H1 (cell line): ENCODE measurements at regions not wholly inside any gene's neighbourhood (a gene's known extent, or its start where the extent isn't known, plus 50 kb on each side); places are given as distances from the start of the nearest gene placed in this dataset.

Experiments used
- ASH2L ChIP-seq: fragments of 200-600, 300-600 bp; sonication (generic); IDR thresholded peaks from one replicate; pipeline ENCODE4 v1.7.1; 2017; ENCODE audit warnings: low read length
- CHD7 ChIP-seq: fragments of 300-600 bp; sonication (generic); IDR thresholded peaks from 2 replicates; pipeline ENCODE4 v1.7.1; 2012; ENCODE audit warnings: low read length, moderate library complexity, mild to moderate bottlenecking, inconsistent platforms; ENCODE audit not compliant: insufficient replicate concordance
- CREB1 ChIP-seq: IDR thresholded peaks from 2 replicates; pipeline ENCODE4 v1.6.1; 2012; ENCODE audit warnings: inconsistent platforms
- EZH2 ChIP-seq: fragments of 200-600 bp; sonication (generic); IDR thresholded peaks from 2 replicates; pipeline ENCODE4 v1.7.1; 2012; ENCODE audit warnings: low read depth, mild to moderate bottlenecking, moderate library complexity, low read length, inconsistent platforms; ENCODE audit not compliant: severe bottlenecking
- HDAC2 ChIP-seq, 2 experiments: fragments of 300-600 bp in 1 of 2; sonication (generic) in 1 of 2; IDR thresholded peaks; 2 replicates each; pipeline ENCODE4 v1.6.1; 2011 to 2012; ENCODE audit warnings: low read depth in 2 of 2, low read length in 2 of 2, mild to moderate bottlenecking in 2 of 2, moderate library complexity in 2 of 2, borderline replicate concordance in 1 of 2, inconsistent platforms in 1 of 2
- HDAC6 ChIP-seq: IDR thresholded peaks from one replicate; pipeline ENCODE4 v1.7.1; 2012; ENCODE audit warnings: low read depth, mild to moderate bottlenecking, inconsistent platforms, low read length, moderate library complexity
- NRF1 ChIP-seq: IDR thresholded peaks from 2 replicates; pipeline ENCODE4 v1.6.1; 2011; ENCODE audit warnings: mild to moderate bottlenecking, low read depth, low read length, improper control_type of control experiment
- RAD21 ChIP-seq, 2 experiments: IDR thresholded peaks in 1 of 2; conservative IDR thresholded peaks in 1 of 2; 2 replicates each; pipeline ENCODE4 v1.6.1; 2011; ENCODE audit warnings: low read depth in 2 of 2, low read length in 2 of 2, improper control_type of control experiment in 1 of 2, inconsistent platforms in 1 of 2, mild to moderate bottlenecking in 1 of 2, moderate library complexity in 1 of 2
- SP1 ChIP-seq: IDR thresholded peaks from 2 replicates; pipeline ENCODE4 v1.6.1; 2011; ENCODE audit warnings: low read depth, low read length
- TEAD4 ChIP-seq: IDR thresholded peaks from 2 replicates; pipeline ENCODE4 v1.6.1; 2012; ENCODE audit warnings: low read depth, low read length, inconsistent platforms, mixed read lengths

DNA sequence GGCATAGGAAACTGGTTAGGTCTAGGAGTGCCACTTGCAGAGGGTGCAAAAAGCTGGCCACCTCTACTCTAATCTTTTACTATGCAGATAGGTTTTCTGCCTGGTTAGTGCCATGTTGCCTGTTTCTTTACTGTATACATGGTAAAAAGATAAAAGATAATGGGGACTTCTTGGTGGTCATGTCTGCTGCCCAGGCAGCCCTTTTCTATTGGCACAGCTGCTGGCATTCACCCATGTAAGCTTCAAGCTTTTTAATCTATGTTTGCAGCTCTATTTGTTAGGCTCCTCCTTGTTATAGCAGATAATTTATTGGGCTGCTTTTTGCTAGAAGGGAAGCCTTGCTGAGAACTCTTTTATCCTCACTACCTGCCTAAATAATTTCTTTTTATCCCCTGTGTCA, 74.0 kb upstream of the KDM5D start (continued):
- no peak for TF ChIP-seq CHD7
- no peak for TF ChIP-seq HDAC6
- TF ChIP-seq EZH2 = no peak
- no peak for TF ChIP-seq RAD21 (IDR thresholded peaks at IDR 0.05 in 1 of 2, conservative IDR thresholded peaks at IDR 0.05 in 1 of 2; ENCODE audit: low read depth in 2 of 2, low read length in 2 of 2)
- TF ChIP-seq HDAC2 (IDR thresholded peaks at IDR 0.05; ENCODE audit: borderline replicate concordance in 1 of 2, low read depth in 2 of 2, low read length in 2 of 2) = no peak
- TF ChIP-seq NRF1 = no peak
- TF ChIP-seq SP1 = no peak
- TF ChIP-seq ASH2L = no peak
- no peak for TF ChIP-seq CREB1
- TF ChIP-seq TEAD4 = no peak
